Activated CD8-positive, alpha-beta memory T cell treated with anti-CD3 and anti-CD28 coated beads, Interleukin-2, amount 10 ng/mL, durations not matched to agents 7 days and 5 days (primary cell): ENCODE measurements at regions not wholly inside any gene's neighbourhood (a gene's known extent, or its start where the extent isn't known, plus 50 kb on each side); places are given as distances from the start of the nearest gene placed in this dataset.

ENCODE experiments used
- ATAC-seq: fragments of 150-1000 bp; cut with Tn5 transposase; one replicate; pipeline ENCODE4 v1.10.0; 2021; ENCODE audit warnings: moderate library complexity
- CTCF ChIA-PET: fragments of 350-600 bp; sonication (Branson Sonifier 250); formaldehyde crosslinking; loops from one replicate; lab custom pipeline; 2021; ENCODE audit warnings: antibody characterized with exemption; lab: Charles Lee
- DNase-seq: peaks from one replicate; pipeline ENCODE4 v3.0.0-alpha.2; 2020
- H3K27ac Mint-ChIP-seq: one replicate; pipeline ENCODE4 v1.8.0; 2021; ENCODE audit warnings: mild to moderate bottlenecking, mixed read lengths
- H3K27me3 Mint-ChIP-seq: one replicate; pipeline ENCODE4 v1.8.0; 2021; ENCODE audit warnings: mixed read lengths
- H3K36me3 Mint-ChIP-seq: one replicate; pipeline ENCODE4 v1.8.0; 2021; ENCODE audit warnings: mild to moderate bottlenecking, mixed read lengths
- H3K4me1 Mint-ChIP-seq: one replicate; pipeline ENCODE4 v1.8.0; 2021; ENCODE audit warnings: mixed read lengths
- H3K4me3 Mint-ChIP-seq: one replicate; pipeline ENCODE4 v1.8.0; 2021; ENCODE audit warnings: mild to moderate bottlenecking, moderate library complexity, mixed read lengths
- H3K9me3 Mint-ChIP-seq: one replicate; pipeline ENCODE4 v1.8.0; 2022; ENCODE audit warnings: low read depth, mixed read lengths

- CTCF ChIA-PET = no interaction called here
- H3K9me3 Mint-ChIP-seq = no peaks in the 10 kb centered on the region
- no peaks in the 10 kb centered on the region for H3K4me1 Mint-ChIP-seq
- no peak overlapping the region for H3K27ac Mint-ChIP-seq
- H3K36me3 Mint-ChIP-seq = no peaks in the 10 kb centered on the region
- no peaks in the 10 kb centered on the region for H3K27me3 Mint-ChIP-seq
- H3K4me3 Mint-ChIP-seq = no peak overlapping the region
- ATAC-seq (no peak), DNase-seq (no peak)
Measured at GRCh38 chr13:97866346-97866745, 87.1 kb upstream of the IPO5 start.

DNA sequence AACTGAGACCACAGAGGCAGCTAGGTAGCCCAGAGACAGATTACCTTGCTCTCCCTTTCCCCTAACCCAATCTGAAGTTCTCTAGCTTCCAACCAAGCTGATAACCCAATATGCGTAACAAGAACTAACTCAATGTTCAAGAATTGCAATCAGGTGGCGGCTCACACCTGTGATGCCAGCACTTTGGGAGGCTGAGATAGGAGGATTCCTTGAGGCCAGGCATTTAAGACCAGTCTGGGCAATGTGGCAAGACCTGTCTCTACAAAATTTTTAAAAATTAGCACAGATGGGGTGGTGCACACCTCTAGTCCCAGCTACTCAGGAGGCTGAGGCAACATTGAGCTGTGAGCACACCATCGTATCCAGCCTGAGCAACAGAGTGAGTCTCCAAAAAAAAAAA, 86.7 kb upstream of the IPO5 start:
- ATAC-seq (no peak), DNase-seq (no peak)
- Mint-ChIP-seq H3K9me3 (no peaks in the 10 kb centered on the region), H3K27me3 (no peaks in the 10 kb centered on the region), H3K36me3 (no peaks in the 10 kb centered on the region), H3K4me3 (no peak overlapping the region), H3K27ac (no peak overlapping the region), H3K4me1 (no peaks in the 10 kb centered on the region)
- CTCF ChIA-PET = no interaction called here

GRCh38 chr13:97873398-97873797, 80.1 kb upstream of the IPO5 start:
- DNase-seq (no peak), ATAC-seq (no peak)
- H3K9me3 Mint-ChIP-seq = no peaks in the 10 kb centered on the region
- peaks cover 9% of the 10 kb centered on the region for H3K27me3 Mint-ChIP-seq
- H3K27ac Mint-ChIP-seq = no peak overlapping the region
- no peaks in the 10 kb centered on the region for H3K4me1 Mint-ChIP-seq
- H3K4me3 Mint-ChIP-seq = no peak overlapping the region
- no peaks in the 10 kb centered on the region for H3K36me3 Mint-ChIP-seq
- CTCF ChIA-PET = no interaction called here

- H3K4me3 Mint-ChIP-seq = no peak overlapping the region
- CTCF ChIA-PET = no interaction called here
- H3K36me3 Mint-ChIP-seq = no peaks in the 10 kb centered on the region
Measured at GRCh38 chr13:97875218-97875617, 78.3 kb upstream of the IPO5 start.

DNA sequence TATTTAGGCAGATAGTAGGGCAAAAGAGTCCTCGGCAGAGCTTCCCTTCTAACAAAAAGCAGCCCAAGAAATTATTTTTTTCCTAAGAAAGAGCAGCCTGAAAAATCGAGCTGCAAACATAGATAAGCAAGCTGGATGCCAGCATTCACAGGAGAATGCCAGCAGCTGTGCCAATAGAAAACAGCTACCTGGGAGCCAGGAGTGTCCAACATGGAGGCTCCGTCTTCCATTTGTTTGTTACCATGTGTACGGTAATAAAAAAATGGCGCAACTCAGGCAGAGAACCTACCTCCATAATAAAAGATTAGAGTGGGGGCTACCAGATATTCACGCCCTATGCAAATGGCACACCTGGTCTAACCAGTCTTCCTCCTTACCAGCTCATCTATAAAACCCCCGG, 77.6 kb upstream of the IPO5 start:
- H3K9me3 Mint-ChIP-seq = no peaks in the 10 kb centered on the region
- CTCF ChIA-PET = no interaction called here
- ATAC-seq = no peak
- H3K4me1 Mint-ChIP-seq = no peaks in the 10 kb centered on the region
- H3K27ac Mint-ChIP-seq = no peak overlapping the region
- no peaks in the 10 kb centered on the region for H3K36me3 Mint-ChIP-seq
- no peak for DNase-seq
- no peak overlapping the region for H3K4me3 Mint-ChIP-seq
- peaks cover 11% of the 10 kb centered on the region for H3K27me3 Mint-ChIP-seq

More at GRCh38 chr13:97875218-97875617, 78.3 kb upstream of the IPO5 start:
- Mint-ChIP-seq H3K27ac (no peak overlapping the region), H3K27me3 (peaks cover 11% of the 10 kb centered on the region), H3K9me3 (no peaks in the 10 kb centered on the region), H3K4me1 (no peaks in the 10 kb centered on the region)
- DNase-seq (no peak), ATAC-seq (no peak)

DNA sequence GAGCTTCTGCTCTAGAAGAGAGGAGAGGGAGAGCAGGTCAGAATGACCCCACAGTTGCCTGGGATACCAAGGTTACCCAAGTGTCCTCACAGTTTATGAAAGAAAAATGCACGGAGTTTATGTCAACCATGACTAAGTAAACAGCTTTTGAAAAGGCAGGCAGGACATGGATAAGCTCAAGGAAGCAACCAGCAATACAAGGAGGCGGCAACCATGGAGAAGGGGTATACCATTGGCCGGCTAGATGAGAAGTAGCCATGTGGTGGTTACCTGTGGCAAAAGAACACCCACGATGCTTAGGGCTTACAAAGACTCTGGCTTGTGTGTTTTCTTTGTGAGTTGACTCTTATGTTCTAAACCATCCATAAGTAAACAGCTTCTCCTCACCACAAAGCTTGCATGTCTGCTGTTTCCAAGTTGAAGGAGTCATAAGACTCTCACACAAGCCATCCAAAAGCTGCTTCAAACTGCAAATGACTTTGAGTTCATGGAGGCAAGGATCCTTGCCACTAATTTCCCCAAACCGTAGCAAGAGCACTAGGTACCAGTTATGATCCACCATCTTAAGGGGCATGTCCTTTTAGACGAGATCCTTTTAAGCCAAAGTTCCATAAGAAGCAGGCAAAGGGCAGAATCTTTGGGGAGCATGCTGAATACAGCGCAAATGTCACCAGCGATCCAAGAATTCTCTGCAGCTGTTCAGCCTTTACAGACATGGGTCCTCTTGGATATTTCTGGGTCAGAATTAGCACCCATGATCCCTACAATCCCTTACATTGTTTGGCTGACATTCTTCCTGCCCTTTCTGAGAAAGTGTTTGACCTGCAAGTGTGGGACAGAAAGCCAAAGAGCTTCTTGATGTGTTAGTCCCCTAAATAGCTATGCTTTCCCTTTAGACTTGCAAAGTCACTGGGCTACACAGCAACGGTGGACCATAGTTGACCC, 74.8 kb upstream of the IPO5 start:
- no peaks in the 10 kb centered on the region for H3K9me3 Mint-ChIP-seq
- no peaks in the 10 kb centered on the region for H3K4me1 Mint-ChIP-seq
- ATAC-seq (no peak), DNase-seq (no peak)
- peaks cover 11% of the 10 kb centered on the region for H3K27me3 Mint-ChIP-seq
- H3K27ac Mint-ChIP-seq = no peak overlapping the region
- no peaks in the 10 kb centered on the region for H3K36me3 Mint-ChIP-seq
- CTCF ChIA-PET = no interaction called here
- no peak overlapping the region for H3K4me3 Mint-ChIP-seq

GRCh38 chr13:97879646-97880310, 73.7 kb upstream of the IPO5 start:
- Mint-ChIP-seq H3K36me3 (no peaks in the 10 kb centered on the region), H3K4me3 (no peak overlapping the region), H3K27me3 (peaks cover 6% of the 10 kb centered on the region), H3K27ac (no peak overlapping the region), H3K9me3 (no peaks in the 10 kb centered on the region), H3K4me1 (no peaks in the 10 kb centered on the region)
- no peak for DNase-seq
- CTCF ChIA-PET = no interaction called here
- ATAC-seq = no peak

- Mint-ChIP-seq H3K36me3 (no peaks in the 10 kb centered on the region), H3K4me1 (no peaks in the 10 kb centered on the region), H3K4me3 (no peak overlapping the region), H3K9me3 (no peaks in the 10 kb centered on the region), H3K27me3 (peaks cover 2% of the 10 kb centered on the region), H3K27ac (no peak overlapping the region)
- no peak for DNase-seq
- CTCF ChIA-PET = no interaction called here
- ATAC-seq = no peak
Measured at GRCh38 chr13:97880311-97880675, 73.2 kb upstream of the IPO5 start.

GRCh38 chr13:97881556-97881955, 71.9 kb upstream of the IPO5 start:
- H3K4me1 Mint-ChIP-seq = no peaks in the 10 kb centered on the region
- H3K9me3 Mint-ChIP-seq = no peaks in the 10 kb centered on the region
- CTCF ChIA-PET = no interaction called here
- H3K27me3 Mint-ChIP-seq = peaks cover 2% of the 10 kb centered on the region
- no peaks in the 10 kb centered on the region for H3K36me3 Mint-ChIP-seq
- no peak overlapping the region for H3K27ac Mint-ChIP-seq
- no peak overlapping the region for H3K4me3 Mint-ChIP-seq
- no peak for DNase-seq
- ATAC-seq = no peak

- H3K27ac Mint-ChIP-seq = no peak overlapping the region
- CTCF ChIA-PET = no interaction called here
Measured at GRCh38 chr13:97883396-97883795, 70.1 kb upstream of the IPO5 start.

DNA sequence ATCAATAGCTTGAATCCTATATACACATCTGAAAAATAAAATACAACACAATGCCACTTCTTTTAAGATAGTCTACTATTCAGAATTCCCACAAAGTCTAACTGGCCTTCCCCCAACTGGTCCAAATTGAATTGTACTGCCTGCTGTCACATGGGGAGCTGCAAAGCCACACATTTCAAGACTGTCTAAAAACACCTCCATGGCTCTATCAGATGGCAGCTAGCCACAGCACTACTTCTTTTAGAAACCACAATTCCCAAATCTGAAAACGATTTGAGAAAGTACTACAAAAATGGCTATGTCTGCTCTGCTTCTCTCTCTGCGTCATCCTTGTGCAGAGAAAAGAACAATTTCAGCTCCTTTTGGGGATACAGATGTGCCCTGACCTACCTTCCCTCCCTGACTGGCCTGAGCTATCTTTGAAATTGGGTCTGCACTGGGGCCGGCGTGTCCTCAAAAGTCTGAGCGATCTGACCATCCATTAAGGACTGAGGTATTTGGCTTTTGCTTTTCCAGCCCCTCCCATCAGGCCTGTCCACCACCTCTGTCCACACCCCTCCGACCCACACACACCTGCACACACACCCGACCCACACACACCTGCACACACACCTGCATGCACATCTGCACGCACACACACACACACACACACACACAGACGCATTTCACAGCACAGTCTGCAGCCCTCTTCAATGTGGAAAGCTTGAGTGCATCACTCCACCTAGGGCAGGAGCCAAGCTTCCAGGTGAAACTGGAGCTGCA, 68.6 kb upstream of the IPO5 start:
- no peak for DNase-seq
- no peaks in the 10 kb centered on the region for H3K9me3 Mint-ChIP-seq
- H3K36me3 Mint-ChIP-seq = no peaks in the 10 kb centered on the region
- CTCF ChIA-PET = no interaction called here
- H3K27ac Mint-ChIP-seq = no peak overlapping the region
- no peak overlapping the region for H3K4me3 Mint-ChIP-seq
- ATAC-seq = no peak
- no peaks in the 10 kb centered on the region for H3K27me3 Mint-ChIP-seq
- H3K4me1 Mint-ChIP-seq = no peaks in the 10 kb centered on the region

More at GRCh38 chr13:97883396-97883795, 70.1 kb upstream of the IPO5 start:
- ATAC-seq (no peak), DNase-seq (no peak)
- Mint-ChIP-seq H3K36me3 (no peaks in the 10 kb centered on the region), H3K9me3 (no peaks in the 10 kb centered on the region), H3K4me1 (no peaks in the 10 kb centered on the region), H3K4me3 (no peak overlapping the region), H3K27me3 (peaks cover 2% of the 10 kb centered on the region)

DNA sequence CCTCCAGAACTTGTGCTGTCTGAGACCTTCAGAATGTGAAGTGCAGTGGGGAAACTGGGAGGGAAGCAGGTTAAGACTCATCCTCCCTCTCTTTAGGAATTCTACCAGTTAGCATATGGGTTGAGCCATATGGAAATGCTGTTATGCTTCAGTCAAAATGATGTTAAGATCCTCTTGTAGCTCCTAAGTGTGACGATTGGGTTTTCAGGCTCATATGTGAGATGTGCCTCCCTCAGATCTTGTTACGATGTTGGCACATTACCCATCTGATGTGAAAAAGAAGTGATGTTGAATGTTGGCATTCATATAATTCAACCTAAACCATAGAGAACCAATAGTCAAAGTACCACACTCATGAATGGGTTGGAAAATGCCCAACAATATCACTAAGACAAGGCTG, 67.8 kb upstream of the IPO5 start:
- no peaks in the 10 kb centered on the region for H3K36me3 Mint-ChIP-seq

GRCh38 chr13:97889803-97890202, 63.7 kb upstream of the IPO5 start:
- DNase-seq = no peak
- H3K4me1 Mint-ChIP-seq = no peaks in the 10 kb centered on the region
- H3K9me3 Mint-ChIP-seq = no peaks in the 10 kb centered on the region
- H3K27me3 Mint-ChIP-seq = no peaks in the 10 kb centered on the region
- H3K4me3 Mint-ChIP-seq = no peak overlapping the region
- CTCF ChIA-PET = no interaction called here
- no peaks in the 10 kb centered on the region for H3K36me3 Mint-ChIP-seq
- no peak for ATAC-seq
- no peak overlapping the region for H3K27ac Mint-ChIP-seq

More for the DNA sequence above, 67.8 kb upstream of the IPO5 start:
- ATAC-seq = no peak
- Mint-ChIP-seq H3K9me3 (no peaks in the 10 kb centered on the region), H3K27ac (no peak overlapping the region), H3K27me3 (no peaks in the 10 kb centered on the region), H3K4me3 (no peak overlapping the region), H3K4me1 (no peaks in the 10 kb centered on the region)
- no peak for DNase-seq
- CTCF ChIA-PET = no interaction called here
